Adrenal gland (tissue), 9 donors: ENCODE measurements at regions not wholly inside any gene's neighbourhood (a gene's known extent, or its start where the extent isn't known, plus 50 kb on each side); places are given as distances from the start of the nearest gene placed in this dataset.

Experiments used
- DNase-seq, 7 donors: peaks; one replicate each; pipeline ENCODE4 v3.0.0-alpha.2; 2019 to 2020
- H3K27ac ChIP-seq, 5 donors: fragments of 200-600 bp; sonication (generic) in 4 of 5; 1 replicate in 3 of 5; 2 replicates in 2 of 5; pipeline versions ENCODE4 v1.5.1 to v1.8.0; 2016 to 2020; ENCODE audit warnings: mild to moderate bottlenecking in 1 of 5
- H3K27me3 ChIP-seq: fragments of 200-600 bp; 2 replicates; pipeline ENCODE4 v1.8.0; 2021
- H3K36me3 ChIP-seq, 2 donors: fragments of 200-600 bp; replicated peaks in 1 of 2; 1 replicate in 1 of 2; 2 replicates in 1 of 2; pipeline versions ENCODE4 v1.5.1 to v1.8.0; 2018 to 2022
- H3K4me1 ChIP-seq, 2 donors: fragments of 200-600 bp; replicated peaks in 1 of 2; 1 replicate in 1 of 2; 2 replicates in 1 of 2; pipeline versions ENCODE4 v1.5.1 to v1.8.0; 2018 to 2021
- H3K4me3 ChIP-seq, 4 donors: fragments of 200-600 bp; sonication (generic) in 3 of 4; one replicate each; pipeline ENCODE4 v1.5.1; 2016 to 2018
- H3K9me3 ChIP-seq, 3 donors: fragments of 200-600 bp; sonication (generic) in 1 of 3; replicated peaks in 1 of 3; 1 replicate in 2 of 3; 2 replicates in 1 of 3; pipeline versions ENCODE4 v1.5.1 to v1.8.0; 2016 to 2021
- POLR2A ChIP-seq, 2 donors: fragments of 450-650 bp; IDR thresholded peaks; one replicate each; pipeline ENCODE4 v1.6.1; 2017; ENCODE audit warnings: antibody characterized with exemption in 2 of 2, mild to moderate bottlenecking in 2 of 2, moderate library complexity in 1 of 2
- WGBS, 4 donors: extraction: QIAGEN DNeasy Blood & Tissue Kit in 2 of 4; methylation state at CpG; one replicate each; pipeline versions ENCODE4 v1.1.5 to v1.1.7; 2013 to 2017; 5-methylcytosine and 5-hydroxymethylcytosine counted together
- intact Hi-C, 2 donors: fragments of 100-400 bp; cut with DNase I; formaldehyde crosslinking; loops; one replicate each; pipeline versions ENCODE4 v1.14.1 to v1.15.0; 2022 to 2023
- TF ChIP-seq, protein P1 (sequence below), 6 experiments: fragments of 450-650 bp in 4 of 6; fragments of 200-600 bp in 2 of 6; sonication (generic) in 1 of 6; IDR thresholded peaks; 1 replicate in 5 of 6; 2 replicates in 1 of 6; pipeline versions ENCODE4 v1.5.1 to v1.8.0; 2016 to 2021; ENCODE audit warnings: antibody characterized with exemption in 6 of 6, mild to moderate bottlenecking in 2 of 6, moderate library complexity in 1 of 6
- donor health status: healthy with polysubstance abuse.
- donor health status: Bipolar disorder and iron deficiency.
- donor health status: DM: yes; HTN: yes; CAD: no.
- donor health status: DM: no; HTN: no; CAD: no.
- donor health status: DM: no; HTN: no; CAD: no.

DNA sequence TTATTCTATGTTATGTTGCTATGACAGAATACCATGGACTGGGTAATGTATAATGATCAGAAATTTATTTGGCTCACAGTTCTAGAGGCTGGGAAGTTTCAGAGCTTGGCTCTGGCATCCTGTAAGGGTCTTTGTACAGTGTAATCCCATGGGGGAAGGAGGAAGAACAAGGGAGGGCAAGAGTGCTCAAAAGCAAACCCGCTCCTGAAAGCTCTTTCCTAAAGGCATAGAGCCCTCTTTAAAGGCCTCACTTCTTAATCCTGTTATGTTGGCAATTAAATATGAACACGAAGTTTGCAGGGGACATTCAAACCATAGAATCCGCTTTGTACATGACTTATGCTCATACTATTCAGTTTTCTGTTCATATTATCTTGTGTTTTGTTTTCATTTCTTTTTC is 191.3 kb upstream of the CTSO start:
- 78 to 84% (median 80%) methylated on average over 3 of the region's 3 CpGs for WGBS, 4 donors
- no peaks in the 10 kb centered on the region for H3K4me1 ChIP-seq
- H3K36me3 ChIP-seq: no peaks in the 10 kb centered on the region
- no peak overlapping the region for H3K27ac ChIP-seq
- no peak for DNase-seq
- intact Hi-C loops: no loop called here
- no peaks in the 10 kb centered on the region for H3K27me3 ChIP-seq
- no peaks in the 10 kb centered on the region for H3K9me3 ChIP-seq
- no peak overlapping the region for H3K4me3 ChIP-seq
- no peak for TF ChIP-seq POLR2A (IDR thresholded peaks at IDR 0.05)
- TF ChIP-seq, protein P1, sequence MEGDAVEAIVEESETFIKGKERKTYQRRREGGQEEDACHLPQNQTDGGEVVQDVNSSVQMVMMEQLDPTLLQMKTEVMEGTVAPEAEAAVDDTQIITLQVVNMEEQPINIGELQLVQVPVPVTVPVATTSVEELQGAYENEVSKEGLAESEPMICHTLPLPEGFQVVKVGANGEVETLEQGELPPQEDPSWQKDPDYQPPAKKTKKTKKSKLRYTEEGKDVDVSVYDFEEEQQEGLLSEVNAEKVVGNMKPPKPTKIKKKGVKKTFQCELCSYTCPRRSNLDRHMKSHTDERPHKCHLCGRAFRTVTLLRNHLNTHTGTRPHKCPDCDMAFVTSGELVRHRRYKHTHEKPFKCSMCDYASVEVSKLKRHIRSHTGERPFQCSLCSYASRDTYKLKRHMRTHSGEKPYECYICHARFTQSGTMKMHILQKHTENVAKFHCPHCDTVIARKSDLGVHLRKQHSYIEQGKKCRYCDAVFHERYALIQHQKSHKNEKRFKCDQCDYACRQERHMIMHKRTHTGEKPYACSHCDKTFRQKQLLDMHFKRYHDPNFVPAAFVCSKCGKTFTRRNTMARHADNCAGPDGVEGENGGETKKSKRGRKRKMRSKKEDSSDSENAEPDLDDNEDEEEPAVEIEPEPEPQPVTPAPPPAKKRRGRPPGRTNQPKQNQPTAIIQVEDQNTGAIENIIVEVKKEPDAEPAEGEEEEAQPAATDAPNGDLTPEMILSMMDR (IDR thresholded peaks at IDR 0.05): no peak

GRCh38 chr4:156138781-156139280 is 185.2 kb upstream of the CTSO start:
- 71 to 81% (median 74%) methylated on average over 9 of the region's 9 CpGs for WGBS, 4 donors
- H3K9me3 ChIP-seq: no peaks in the 10 kb centered on the region
- TF ChIP-seq, protein P1 (IDR thresholded peaks at IDR 0.05): no peak
- no peak for TF ChIP-seq POLR2A (IDR thresholded peaks at IDR 0.05)

DNA sequence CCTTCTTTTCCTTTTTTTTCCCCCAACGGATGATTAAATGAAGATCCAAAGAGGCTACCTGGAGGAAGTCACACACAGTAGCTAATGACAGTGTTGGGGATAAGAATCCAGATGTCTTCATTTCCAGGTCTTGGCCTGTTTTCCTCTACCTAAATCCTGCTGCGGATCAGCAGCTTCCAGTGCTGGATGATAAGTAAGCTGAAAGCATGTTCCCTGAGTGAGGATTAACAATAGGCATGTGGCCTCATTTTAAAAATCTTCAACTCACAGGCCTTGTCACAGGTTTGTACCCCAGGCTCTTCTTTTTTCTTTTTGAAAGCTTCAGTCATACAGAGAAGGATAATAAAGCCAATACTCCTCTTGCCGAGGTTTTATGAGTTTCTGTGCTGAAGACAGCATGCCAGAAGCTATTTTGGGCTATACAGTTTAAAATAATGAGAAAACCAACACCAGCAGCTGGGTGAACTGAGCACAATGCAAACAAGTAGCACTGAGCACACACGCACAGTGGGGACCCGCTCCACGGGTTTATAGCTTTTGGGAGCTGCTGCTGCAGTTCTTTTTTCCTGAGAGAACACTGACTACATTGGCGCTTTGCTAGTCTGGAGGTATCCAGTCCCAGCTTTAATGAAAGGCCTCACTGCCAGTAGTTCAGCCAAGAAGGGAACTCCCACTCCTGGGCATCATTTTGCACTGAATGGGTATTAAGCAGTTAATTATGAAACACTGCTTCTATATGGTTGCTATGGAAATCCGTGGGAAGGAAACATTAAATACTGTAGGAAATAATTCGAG is 184.2 kb upstream of the CTSO start:
- Histone ChIP-seq H3K9me3 (no peaks in the 10 kb centered on the region), H3K4me3 (no peak overlapping the region), H3K27me3 (no peaks in the 10 kb centered on the region), H3K27ac (no peak overlapping the region), H3K36me3 (no peaks in the 10 kb centered on the region), H3K4me1 (no peaks in the 10 kb centered on the region)
- intact Hi-C loops: no loop called here
- WGBS, 4 donors: 67 to 79% (median 71%) methylated on average over 9 of the region's 9 CpGs
- TF ChIP-seq POLR2A (IDR thresholded peaks at IDR 0.05): no peak
- TF ChIP-seq, protein P1 (IDR thresholded peaks at IDR 0.05): no peak
- no peak for DNase-seq

More at GRCh38 chr4:156138781-156139280, 185.2 kb upstream of the CTSO start:
- Histone ChIP-seq H3K36me3 (no peaks in the 10 kb centered on the region), H3K4me3 (no peak overlapping the region), H3K27me3 (no peaks in the 10 kb centered on the region), H3K4me1 (no peaks in the 10 kb centered on the region), H3K27ac (no peak overlapping the region)
- DNase-seq: no peak
- intact Hi-C loops: no loop called here

DNA sequence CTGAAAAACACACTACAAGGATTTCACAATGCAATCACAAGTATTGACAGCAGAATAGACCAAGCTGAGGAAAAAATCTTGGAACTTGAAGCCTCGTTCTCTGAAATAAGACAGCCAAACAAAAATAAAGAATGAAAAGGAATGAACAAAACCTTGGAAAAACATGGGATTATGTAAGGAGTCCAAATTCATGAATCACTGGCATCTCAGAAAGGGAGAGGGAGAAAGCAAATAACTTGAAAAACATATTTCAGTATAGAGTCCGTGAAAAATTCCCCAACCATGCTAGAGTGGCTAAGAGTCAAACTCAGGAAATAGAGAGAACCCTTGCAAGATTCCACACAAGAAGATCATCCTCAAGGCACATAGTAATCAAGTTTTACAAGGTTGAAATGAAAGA is 178.5 kb upstream of the CTSO start:
- 68 to 89% (median 72%) methylated on average over 2 of the region's 2 CpGs for WGBS, 4 donors
- no peaks in the 10 kb centered on the region for H3K9me3 ChIP-seq
- no peak for TF ChIP-seq POLR2A (IDR thresholded peaks at IDR 0.05)
- TF ChIP-seq, protein P1 (IDR thresholded peaks at IDR 0.05): no peak
- no peak for DNase-seq
- no peaks in the 10 kb centered on the region for H3K4me1 ChIP-seq
- intact Hi-C loops: no loop called here
- H3K27ac ChIP-seq: no peak overlapping the region
- H3K36me3 ChIP-seq: no peaks in the 10 kb centered on the region
- no peaks in the 10 kb centered on the region for H3K27me3 ChIP-seq
- H3K4me3 ChIP-seq: no peak overlapping the region
